Neural progenitor cell (in vitro differentiated cells): ENCODE measurements at regions not wholly inside any gene's neighbourhood (a gene's known extent, or its start where the extent isn't known, plus 50 kb on each side); places are given as distances from the start of the nearest gene placed in this dataset.

Experiments used
- DNase-seq: peaks from one replicate; pipeline ENCODE4 v3.0.0-alpha.2; 2016; ENCODE audit warnings: low spot score
- H2AFZ ChIP-seq: fragments of 200-600 bp; sonication (generic); replicated peaks from 2 replicates; pipeline ENCODE4 v1.6.1; 2016; ENCODE audit warnings: antibody characterized with exemption
- H3F3A ChIP-seq: fragments of 200-600 bp; sonication (generic); 2 replicates; pipeline ENCODE4 v1.6.1; 2016; ENCODE audit warnings: antibody characterized with exemption, low read depth
- H3K27ac ChIP-seq: fragments of 200-600 bp; sonication (generic); 2 replicates; pipeline ENCODE4 v1.5.1; 2016; ENCODE audit warnings: mild to moderate bottlenecking
- H3K27me3 ChIP-seq: fragments of 200-600 bp; sonication (generic); 2 replicates; pipeline ENCODE4 v1.6.1; 2016; ENCODE audit warnings: mild to moderate bottlenecking, moderate library complexity
- H3K36me3 ChIP-seq: fragments of 200-600 bp; sonication (generic); 2 replicates; pipeline ENCODE4 v1.5.1; 2016
- H3K4me1 ChIP-seq: fragments of 200-600 bp; sonication (generic); 2 replicates; pipeline ENCODE4 v1.6.1; 2016; ENCODE audit warnings: mixed run types
- H3K4me2 ChIP-seq: fragments of 200-600 bp; sonication (generic); 2 replicates; pipeline ENCODE4 v1.6.1; 2016
- H3K4me3 ChIP-seq: fragments of 200-600 bp; sonication (generic); 2 replicates; pipeline ENCODE4 v1.5.1; 2016
- H3K79me2 ChIP-seq: fragments of 200-600 bp; sonication (generic); 2 replicates; pipeline ENCODE4 v1.6.1; 2016; ENCODE audit warnings: low read depth
- H3K9ac ChIP-seq: fragments of 200-600 bp; sonication (generic); 2 replicates; pipeline ENCODE4 v1.6.1; 2016
- H3K9me3 ChIP-seq: fragments of 200-600 bp; sonication (generic); 2 replicates; pipeline ENCODE4 v1.5.1; 2016; ENCODE audit warnings: low read depth
- H4K20me1 ChIP-seq: fragments of 200-600 bp; sonication (generic); 2 replicates; pipeline ENCODE4 v1.6.1; 2016; ENCODE audit warnings: low read depth
- H3K27ac Mint-ChIP-seq: 3 replicates; pipeline ENCODE4 v1.8.0; 2021; ENCODE audit warnings: mixed read lengths
- H3K27me3 Mint-ChIP-seq: 2 replicates; pipeline ENCODE4 v1.8.0; 2022; ENCODE audit warnings: low read depth, mild to moderate bottlenecking, inconsistent platforms, moderate library complexity, mixed read lengths; ENCODE audit not compliant: insufficient read depth
- H3K36me3 Mint-ChIP-seq: 3 replicates; pipeline ENCODE4 v1.8.0; 2021; ENCODE audit warnings: mixed read lengths
- H3K4me1 Mint-ChIP-seq: 3 replicates; pipeline ENCODE4 v1.8.0; 2021; ENCODE audit warnings: mixed read lengths
- H3K4me3 Mint-ChIP-seq: 3 replicates; pipeline ENCODE4 v1.8.0; 2021; ENCODE audit warnings: mild to moderate bottlenecking, moderate library complexity, mixed read lengths
- H3K9me3 Mint-ChIP-seq: 3 replicates; pipeline ENCODE4 v1.8.0; 2020; ENCODE audit warnings: mixed read lengths
- EZH2 ChIP-seq: fragments of 200-600 bp; sonication (generic); IDR thresholded peaks from 2 replicates; pipeline ENCODE4 v1.6.1; 2017; ENCODE audit warnings: antibody characterized with exemption, mild to moderate bottlenecking, moderate library complexity
- EZH2phosphoT487 ChIP-seq: fragments of 200-600 bp; sonication (generic); IDR thresholded peaks from 2 replicates; pipeline ENCODE4 v1.6.1; 2017; ENCODE audit warnings: antibody characterized with exemption
- TF ChIP-seq, protein P1 (sequence below): fragments of 200-600 bp; sonication (generic); IDR thresholded peaks from 2 replicates; pipeline ENCODE4 v1.5.1; 2017; ENCODE audit warnings: antibody characterized with exemption, mild to moderate bottlenecking

DNA sequence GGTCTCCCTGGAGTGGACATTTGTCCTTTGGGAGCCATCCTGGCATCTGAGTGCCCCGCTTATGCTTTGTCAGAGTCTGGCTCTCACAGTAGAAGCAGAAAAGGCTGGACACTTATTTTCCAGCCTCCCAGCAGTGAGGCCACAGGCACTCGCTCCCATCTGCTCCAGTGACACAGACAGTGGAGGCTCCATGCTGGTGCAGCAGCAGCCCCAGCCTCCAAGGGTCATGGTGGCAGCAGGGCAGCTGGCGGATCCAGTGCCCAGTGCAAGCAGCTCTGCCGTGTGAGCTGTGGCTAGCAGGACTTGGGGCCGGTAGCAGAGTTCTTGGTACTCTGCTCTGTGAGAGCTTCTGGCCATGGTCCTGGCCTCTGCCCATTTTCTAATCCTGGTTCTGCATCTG lies 157.3 kb upstream of the ALDH1B1 start:
- no peak overlapping the region for H3K27ac Mint-ChIP-seq
- no peak for DNase-seq

DNA sequence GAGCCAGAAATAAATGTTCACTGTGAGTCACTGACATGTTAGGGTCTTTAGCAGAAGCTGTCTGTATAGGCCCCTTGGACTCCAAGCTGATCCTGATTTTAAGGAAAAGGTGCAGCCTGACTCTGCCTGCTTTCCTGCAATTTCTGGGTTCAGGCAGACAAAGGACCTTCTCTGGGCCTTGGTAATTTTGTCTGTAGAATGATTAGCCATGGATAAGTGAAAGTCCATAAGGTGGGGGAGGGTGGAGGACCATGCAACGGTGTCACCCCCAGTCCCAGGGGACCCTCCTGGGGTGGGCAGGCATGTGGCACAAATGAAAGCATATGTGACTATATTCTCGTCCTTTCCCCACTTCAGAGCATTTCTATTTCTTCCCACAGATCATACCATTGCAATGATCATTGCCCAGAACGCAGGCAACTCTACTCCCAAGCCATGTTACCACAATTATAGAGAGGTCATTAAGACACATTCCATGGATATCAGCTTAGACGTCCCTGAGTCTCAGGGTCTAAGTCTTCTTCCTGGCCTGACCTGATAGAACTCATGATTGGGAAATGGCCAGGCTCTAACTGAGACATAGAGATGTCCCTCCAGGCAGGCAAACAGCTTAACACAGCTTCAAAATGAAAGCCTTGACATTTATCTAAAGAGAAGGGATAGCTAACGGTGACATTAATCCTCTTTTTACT lies 157.9 kb upstream of the ALDH1B1 start:
- H3K4me1 ChIP-seq: peaks cover 8% of the 10 kb centered on the region
- no peak overlapping the region for H3K4me2 ChIP-seq
- no peak for DNase-seq
- H3K36me3 ChIP-seq: no peaks in the 10 kb centered on the region
- Mint-ChIP-seq H3K36me3 (no peaks in the 10 kb centered on the region), H3K9me3 (peaks cover 2% of the 10 kb centered on the region), H3K4me1 (peaks cover 37% of the 10 kb centered on the region), H3K27me3 (peaks cover 10% of the 10 kb centered on the region), H3K27ac (peak overlapping the region; percentile 58), H3K4me3 (no peak overlapping the region)
- H2AFZ ChIP-seq: no peak overlapping the region
- no peak overlapping the region for H3K9ac ChIP-seq
- H3K79me2 ChIP-seq: no peaks in the 10 kb centered on the region
- H3K4me3 ChIP-seq: no peak overlapping the region
- H3K9me3 ChIP-seq: no peaks in the 10 kb centered on the region
- H3K27ac ChIP-seq: no peak overlapping the region
- peaks cover 5% of the 10 kb centered on the region for H3F3A ChIP-seq
- no peaks in the 10 kb centered on the region for H4K20me1 ChIP-seq
- peaks cover 42% of the 10 kb centered on the region for H3K27me3 ChIP-seq
- TF ChIP-seq EZH2phosphoT487 (no peak), EZH2 (no peak)
- TF ChIP-seq, protein P1, sequence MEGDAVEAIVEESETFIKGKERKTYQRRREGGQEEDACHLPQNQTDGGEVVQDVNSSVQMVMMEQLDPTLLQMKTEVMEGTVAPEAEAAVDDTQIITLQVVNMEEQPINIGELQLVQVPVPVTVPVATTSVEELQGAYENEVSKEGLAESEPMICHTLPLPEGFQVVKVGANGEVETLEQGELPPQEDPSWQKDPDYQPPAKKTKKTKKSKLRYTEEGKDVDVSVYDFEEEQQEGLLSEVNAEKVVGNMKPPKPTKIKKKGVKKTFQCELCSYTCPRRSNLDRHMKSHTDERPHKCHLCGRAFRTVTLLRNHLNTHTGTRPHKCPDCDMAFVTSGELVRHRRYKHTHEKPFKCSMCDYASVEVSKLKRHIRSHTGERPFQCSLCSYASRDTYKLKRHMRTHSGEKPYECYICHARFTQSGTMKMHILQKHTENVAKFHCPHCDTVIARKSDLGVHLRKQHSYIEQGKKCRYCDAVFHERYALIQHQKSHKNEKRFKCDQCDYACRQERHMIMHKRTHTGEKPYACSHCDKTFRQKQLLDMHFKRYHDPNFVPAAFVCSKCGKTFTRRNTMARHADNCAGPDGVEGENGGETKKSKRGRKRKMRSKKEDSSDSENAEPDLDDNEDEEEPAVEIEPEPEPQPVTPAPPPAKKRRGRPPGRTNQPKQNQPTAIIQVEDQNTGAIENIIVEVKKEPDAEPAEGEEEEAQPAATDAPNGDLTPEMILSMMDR: no peak

More for the DNA sequence above, 157.3 kb upstream of the ALDH1B1 start:
- peak overlapping the region; percentile 31 for H3K4me3 Mint-ChIP-seq
- Histone ChIP-seq H3K36me3 (no peaks in the 10 kb centered on the region), H3F3A (no peaks in the 10 kb centered on the region), H4K20me1 (no peaks in the 10 kb centered on the region), H3K9me3 (no peaks in the 10 kb centered on the region), H2AFZ (no peak overlapping the region), H3K27me3 (peaks cover 42% of the 10 kb centered on the region), H3K79me2 (no peaks in the 10 kb centered on the region), H3K4me2 (no peak overlapping the region), H3K9ac (no peak overlapping the region), H3K27ac (no peak overlapping the region), H3K4me1 (peaks cover 2% of the 10 kb centered on the region), H3K4me3 (no peak overlapping the region)
- H3K9me3 Mint-ChIP-seq: peaks cover 6% of the 10 kb centered on the region
- H3K27me3 Mint-ChIP-seq: peaks cover 10% of the 10 kb centered on the region
- peaks cover 30% of the 10 kb centered on the region for H3K4me1 Mint-ChIP-seq
- no peak for TF ChIP-seq EZH2
- TF ChIP-seq, protein P1: no peak
- no peak for TF ChIP-seq EZH2phosphoT487
- H3K36me3 Mint-ChIP-seq: no peaks in the 10 kb centered on the region

DNA sequence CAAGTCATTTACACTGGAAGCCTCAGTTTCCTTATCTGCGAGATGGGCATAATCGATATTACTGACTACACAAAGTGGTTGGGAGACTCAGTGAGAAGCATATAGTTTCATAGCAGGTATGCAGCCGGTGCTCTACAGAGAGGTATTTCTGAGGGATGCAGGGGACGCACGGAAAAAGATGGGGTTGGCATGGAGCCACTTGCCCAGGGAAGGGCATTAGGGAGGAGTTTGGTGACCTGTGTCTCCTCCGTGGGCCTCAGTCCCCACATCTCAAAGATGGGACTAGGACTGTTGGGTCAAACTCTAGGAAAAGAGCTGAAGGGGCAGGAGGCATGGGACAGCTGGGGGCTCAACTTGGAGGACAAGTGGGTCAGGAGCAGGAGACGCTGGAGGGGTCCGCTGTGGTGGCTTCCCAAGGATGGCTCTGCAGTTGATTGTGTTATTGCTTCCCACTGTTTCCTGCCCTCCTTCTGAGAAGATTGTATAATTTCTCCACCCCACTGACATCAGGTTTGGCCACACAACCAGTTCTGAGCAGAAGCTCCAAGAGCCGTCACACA lies 158.6 kb upstream of the ALDH1B1 start:
- Histone ChIP-seq H3K4me2 (no peak overlapping the region), H3F3A (peaks cover 12% of the 10 kb centered on the region), H3K9me3 (no peaks in the 10 kb centered on the region), H3K4me1 (peaks cover 16% of the 10 kb centered on the region), H3K27ac (no peak overlapping the region), H3K36me3 (no peaks in the 10 kb centered on the region), H4K20me1 (no peaks in the 10 kb centered on the region), H3K27me3 (peaks cover 42% of the 10 kb centered on the region), H3K9ac (no peak overlapping the region), H3K79me2 (no peaks in the 10 kb centered on the region), H3K4me3 (no peak overlapping the region), H2AFZ (no peak overlapping the region)
- Mint-ChIP-seq H3K4me3 (no peak overlapping the region), H3K36me3 (no peaks in the 10 kb centered on the region), H3K27me3 (peaks cover 10% of the 10 kb centered on the region), H3K9me3 (no peaks in the 10 kb centered on the region), H3K27ac (peak overlapping the region; percentile 54), H3K4me1 (peaks cover 44% of the 10 kb centered on the region)
- DNase-seq: no peak
- TF ChIP-seq, protein P1: no peak
- TF ChIP-seq EZH2phosphoT487: no peak
- no peak for TF ChIP-seq EZH2
